SH-SY5Y (cell line): ENCODE measurements at regions not wholly inside any gene's neighbourhood (a gene's known extent, or its start where the extent isn't known, plus 50 kb on each side); places are given as distances from the start of the nearest gene placed in this dataset.

Experiments
- GATA2 ChIP-seq: IDR thresholded peaks from 2 replicates; pipeline ENCODE4 v1.6.1; 2011; ENCODE audit warnings: mild to moderate bottlenecking, low read depth, low read length
- GATA3 ChIP-seq: IDR thresholded peaks from 2 replicates; pipeline ENCODE4 v1.6.1; 2011; ENCODE audit warnings: low read depth, mild to moderate bottlenecking, low read length, moderate library complexity

- TF ChIP-seq GATA3 (no peak), GATA2 (no peak)
These were observed 84.4 kb upstream of the NKD1 start for GRCh38 chr16:50463581-50464324.

GRCh38 chr16:50462793-50463507, 85.2 kb upstream of the NKD1 start:
- TF ChIP-seq GATA3 = no peak
- TF ChIP-seq GATA2 = no peak

- TF ChIP-seq GATA3 = no peak
- TF ChIP-seq GATA2 = no peak
These were observed 86.8 kb upstream of the NKD1 start for GRCh38 chr16:50461400-50461760.

GRCh38 chr16:50460538-50461399, 87.4 kb upstream of the NKD1 start:
- TF ChIP-seq GATA3 (no peak), GATA2 (no peak)

GRCh38 chr16:50459496-50460080, 88.6 kb upstream of the NKD1 start:
- TF ChIP-seq GATA3 = no peak
- no peak for TF ChIP-seq GATA2

- TF ChIP-seq GATA3 (no peak), GATA2 (no peak)
These were observed 89.3 kb upstream of the NKD1 start for GRCh38 chr16:50458667-50459495.

- TF ChIP-seq GATA3 (no peak), GATA2 (no peak)
These were observed 89.2 kb upstream of the BRD7 start for GRCh38 chr16:50457979-50458491.

GRCh38 chr16:50457423-50457822, 88.6 kb upstream of the BRD7 start:
- TF ChIP-seq GATA2 = no peak
- TF ChIP-seq GATA3 = no peak

GRCh38 chr16:50455288-50455845, 86.6 kb upstream of the BRD7 start:
- no peak for TF ChIP-seq GATA2
- TF ChIP-seq GATA3 = no peak

- TF ChIP-seq GATA3 = no peak
- no peak for TF ChIP-seq GATA2
These were observed 84.7 kb upstream of the BRD7 start for GRCh38 chr16:50453446-50453845.

- TF ChIP-seq GATA2 = no peak
- TF ChIP-seq GATA3 = no peak
These were observed 83.2 kb upstream of the BRD7 start for GRCh38 chr16:50451951-50452508.

- no peak for TF ChIP-seq GATA2
- no peak for TF ChIP-seq GATA3
These were observed 82.2 kb upstream of the BRD7 start for GRCh38 chr16:50450957-50451356.
